ENCODE measurements at regions not wholly inside any gene's neighbourhood (a gene's known extent, or its start where the extent isn't known, plus 50 kb on each side); places are given as distances from the start of the nearest gene placed in this dataset.

- DNase-seq, result no peak
Observed at GRCh38 chr3:193938613-193939012, 197.3 kb upstream of the HES1 start.

GRCh38 chr3:193939527-193939926 lies 196.4 kb upstream of the HES1 start:
- DNase-seq, result no peak

- no peak for DNase-seq
Observed at GRCh38 chr3:193940526-193940925, 195.4 kb upstream of the HES1 start.

- DNase-seq, result no peak
Observed at GRCh38 chr3:193941486-193941885, 194.5 kb upstream of the HES1 start.

GRCh38 chr3:193942516-193943055 lies 193.4 kb upstream of the HES1 start:
- DNase-seq, result no peak

GRCh38 chr3:193943200-193943599 lies 192.7 kb upstream of the HES1 start:
- DNase-seq, result no peak

GRCh38 chr3:193943851-193944517 lies 192.0 kb upstream of the HES1 start:
- DNase-seq, result no peak

- no peak for DNase-seq
Observed at GRCh38 chr3:193944518-193944884, 191.4 kb upstream of the HES1 start.

GRCh38 chr3:193945143-193945542 lies 190.8 kb upstream of the HES1 start:
- DNase-seq, result no peak

- DNase-seq, result no peak
Observed at GRCh38 chr3:193946945-193947344, 189.0 kb upstream of the HES1 start.

- DNase-seq, result no peak
Observed at GRCh38 chr3:193947596-193947995, 188.4 kb upstream of the HES1 start.

- peak; percentile 13 for DNase-seq
Observed at GRCh38 chr3:193948459-193948858, 187.5 kb upstream of the HES1 start.

- DNase-seq, result no peak
Observed at GRCh38 chr3:193951859-193952258, 184.1 kb upstream of the HES1 start.

GRCh38 chr3:193954752-193955151 lies 181.2 kb upstream of the HES1 start:
- DNase-seq, result no peak

GRCh38 chr3:193955719-193956118 lies 180.2 kb upstream of the HES1 start:
- no peak for DNase-seq

GRCh38 chr3:193959861-193960260 lies 176.1 kb upstream of the HES1 start:
- no peak for DNase-seq

GRCh38 chr3:193960487-193961274 lies 175.3 kb upstream of the HES1 start:
- no peak for DNase-seq

GRCh38 chr3:193962986-193963685 lies 172.8 kb upstream of the HES1 start:
- no peak for DNase-seq

- DNase-seq, result no peak
Observed at GRCh38 chr3:193963808-193964516, 172.0 kb upstream of the HES1 start.

- DNase-seq, result no peak
Observed at GRCh38 chr3:193964517-193964880, 171.4 kb upstream of the HES1 start.

- DNase-seq, result no peak
Observed at GRCh38 chr3:193968380-193968974, 167.5 kb upstream of the HES1 start.

- DNase-seq, result peak; percentile 19
Observed at GRCh38 chr3:193970131-193970772, 165.7 kb upstream of the HES1 start.

Data from NCI-H524 treated with DMSO at 0.1 percent for 48 hours (cell line).